GM21576 (cell line): ENCODE measurements at regions not wholly inside any gene's neighbourhood (a gene's known extent, or its start where the extent isn't known, plus 50 kb on each side); places are given as distances from the start of the nearest gene placed in this dataset.
"Not testable (repeated sequence)": the region's sequence is repeated elsewhere in the genome, so short reads cannot be mapped to it uniquely, and the experiment has no call there.

Experiments used
- ATAC-seq: cut with Tn5 transposase; IDR thresholded peaks from one replicate; pipeline ENCODE4 v1.9.1; 2021; ENCODE audit warnings: mild to moderate bottlenecking, moderate library complexity; ENCODE audit not compliant: unreplicated experiment

- ATAC-seq = no peak
Observed at GRCh38 chr12:90710711-90711110, 244.3 kb downstream of the CCER1 start.

- no peak for ATAC-seq
Observed at GRCh38 chr12:90706036-90706435, 248.9 kb downstream of the CCER1 start.

- ATAC-seq = no peak
Observed at GRCh38 chr12:90695415-90695814, 259.6 kb downstream of the CCER1 start.

GRCh38 chr12:90690120-90690519 is 264.9 kb downstream of the CCER1 start:
- ATAC-seq = no peak

GRCh38 chr12:90687682-90688081 is 267.3 kb downstream of the CCER1 start:
- ATAC-seq = not testable (repeated sequence)

- ATAC-seq = no peak
Observed at GRCh38 chr12:90683871-90684270, 271.1 kb downstream of the CCER1 start.

GRCh38 chr12:90682398-90682797 is 272.6 kb downstream of the CCER1 start:
- no peak for ATAC-seq

GRCh38 chr12:90679674-90680073 is 275.3 kb downstream of the CCER1 start:
- ATAC-seq = no peak

- ATAC-seq = no peak
Observed at GRCh38 chr12:90677552-90677951, 277.4 kb downstream of the CCER1 start.

- ATAC-seq = no peak
Observed at GRCh38 chr12:90677055-90677454, 277.9 kb downstream of the CCER1 start.

GRCh38 chr12:90675106-90675505 is 279.9 kb downstream of the CCER1 start:
- ATAC-seq = no peak

- ATAC-seq = no peak
Observed at GRCh38 chr12:90672081-90672480, 282.9 kb downstream of the CCER1 start.

- ATAC-seq = not testable (repeated sequence)
Observed at GRCh38 chr12:90663949-90664348, 291.0 kb downstream of the CCER1 start.

GRCh38 chr12:90659060-90659459 is 295.9 kb downstream of the CCER1 start:
- ATAC-seq = no peak

GRCh38 chr12:90653040-90653439 is 301.9 kb downstream of the CCER1 start:
- no peak for ATAC-seq

- ATAC-seq = no peak
Observed at GRCh38 chr12:90652280-90652679, 302.7 kb downstream of the CCER1 start.

GRCh38 chr12:90645181-90645580 is 309.8 kb downstream of the CCER1 start:
- no peak for ATAC-seq

- no peak for ATAC-seq
Observed at GRCh38 chr12:90631591-90632212, 323.3 kb downstream of the CCER1 start.

- ATAC-seq = no peak
Observed at GRCh38 chr12:90630006-90630405, 325.0 kb downstream of the CCER1 start.

GRCh38 chr12:90628213-90628612 is 326.8 kb downstream of the CCER1 start:
- no peak for ATAC-seq

- no peak for ATAC-seq
Observed at GRCh38 chr12:90627180-90627896, 327.6 kb downstream of the CCER1 start.

GRCh38 chr12:90622431-90622830 is 332.5 kb downstream of the CCER1 start:
- ATAC-seq = no peak

GRCh38 chr12:90621927-90622326 is 333.0 kb downstream of the CCER1 start:
- no peak for ATAC-seq
